ENCODE measurements at regions not wholly inside any gene's neighbourhood (a gene's known extent, or its start where the extent isn't known, plus 50 kb on each side); places are given as distances from the start of the nearest gene placed in this dataset.

DNA sequence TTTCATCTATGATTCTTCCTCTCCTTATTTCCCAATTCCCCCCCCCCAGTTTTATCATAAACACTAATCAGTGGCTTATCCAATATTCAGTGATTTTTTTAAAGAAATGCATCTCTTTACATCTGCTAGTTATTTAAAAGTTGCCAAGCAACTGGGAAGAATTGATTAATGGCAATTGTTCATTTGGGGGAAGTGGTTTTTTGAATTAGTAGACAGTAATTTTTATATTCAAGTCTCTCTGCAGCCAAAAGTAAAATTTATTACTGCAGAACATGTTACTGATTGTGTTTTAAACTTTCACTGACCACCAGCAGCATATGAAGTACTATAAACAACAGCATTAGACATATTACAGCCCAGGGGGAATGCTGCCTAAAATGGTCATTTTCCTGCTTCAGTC lies 308.8 kb upstream of the NREP start:
- no peak overlapping the region for H3K27ac ChIP-seq
- H3K27me3 ChIP-seq = no peaks in the 10 kb centered on the region
- no peak overlapping the region for H3K4me3 ChIP-seq
- intact Hi-C loops (cut with DNase I; ENCODE audit: low total_unique reads) = no loop called here
- H3K36me3 ChIP-seq = no peaks in the 10 kb centered on the region
- TF ChIP-seq, protein P1, sequence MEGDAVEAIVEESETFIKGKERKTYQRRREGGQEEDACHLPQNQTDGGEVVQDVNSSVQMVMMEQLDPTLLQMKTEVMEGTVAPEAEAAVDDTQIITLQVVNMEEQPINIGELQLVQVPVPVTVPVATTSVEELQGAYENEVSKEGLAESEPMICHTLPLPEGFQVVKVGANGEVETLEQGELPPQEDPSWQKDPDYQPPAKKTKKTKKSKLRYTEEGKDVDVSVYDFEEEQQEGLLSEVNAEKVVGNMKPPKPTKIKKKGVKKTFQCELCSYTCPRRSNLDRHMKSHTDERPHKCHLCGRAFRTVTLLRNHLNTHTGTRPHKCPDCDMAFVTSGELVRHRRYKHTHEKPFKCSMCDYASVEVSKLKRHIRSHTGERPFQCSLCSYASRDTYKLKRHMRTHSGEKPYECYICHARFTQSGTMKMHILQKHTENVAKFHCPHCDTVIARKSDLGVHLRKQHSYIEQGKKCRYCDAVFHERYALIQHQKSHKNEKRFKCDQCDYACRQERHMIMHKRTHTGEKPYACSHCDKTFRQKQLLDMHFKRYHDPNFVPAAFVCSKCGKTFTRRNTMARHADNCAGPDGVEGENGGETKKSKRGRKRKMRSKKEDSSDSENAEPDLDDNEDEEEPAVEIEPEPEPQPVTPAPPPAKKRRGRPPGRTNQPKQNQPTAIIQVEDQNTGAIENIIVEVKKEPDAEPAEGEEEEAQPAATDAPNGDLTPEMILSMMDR (IDR thresholded peaks at IDR 0.05) = no peak
- no peak for DNase-seq
- no peaks in the 10 kb centered on the region for H3K4me1 ChIP-seq
- no peaks in the 10 kb centered on the region for H3K9me3 ChIP-seq

DNA sequence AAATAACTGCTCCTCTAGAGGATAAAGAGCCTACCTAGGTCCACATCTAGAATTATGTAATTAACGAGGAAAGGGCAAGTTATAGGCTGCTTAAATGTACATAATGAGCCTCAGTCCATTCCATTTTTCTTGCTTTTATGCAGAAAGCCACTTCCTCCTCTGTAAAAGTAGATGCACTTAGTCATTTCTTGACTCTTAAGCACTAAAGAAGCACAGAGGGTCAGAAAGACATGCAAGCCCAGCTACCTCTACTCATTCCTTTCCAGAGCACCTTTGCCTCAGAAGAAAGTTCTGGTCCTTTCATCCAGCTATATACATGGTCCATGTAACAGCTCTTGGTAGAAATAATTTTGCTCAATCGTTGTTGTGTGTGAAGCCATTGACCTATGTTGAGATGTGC lies 308.0 kb upstream of the NREP start:
- DNase-seq = no peak
- H3K4me1 ChIP-seq = no peaks in the 10 kb centered on the region
- intact Hi-C loops (cut with DNase I; ENCODE audit: low total_unique reads) = no loop called here
- H3K27ac ChIP-seq = no peak overlapping the region
- no peaks in the 10 kb centered on the region for H3K27me3 ChIP-seq
- TF ChIP-seq, protein P1 (IDR thresholded peaks at IDR 0.05) = no peak
- H3K36me3 ChIP-seq = no peaks in the 10 kb centered on the region
- no peak overlapping the region for H3K4me3 ChIP-seq
- H3K9me3 ChIP-seq = no peaks in the 10 kb centered on the region

DNA sequence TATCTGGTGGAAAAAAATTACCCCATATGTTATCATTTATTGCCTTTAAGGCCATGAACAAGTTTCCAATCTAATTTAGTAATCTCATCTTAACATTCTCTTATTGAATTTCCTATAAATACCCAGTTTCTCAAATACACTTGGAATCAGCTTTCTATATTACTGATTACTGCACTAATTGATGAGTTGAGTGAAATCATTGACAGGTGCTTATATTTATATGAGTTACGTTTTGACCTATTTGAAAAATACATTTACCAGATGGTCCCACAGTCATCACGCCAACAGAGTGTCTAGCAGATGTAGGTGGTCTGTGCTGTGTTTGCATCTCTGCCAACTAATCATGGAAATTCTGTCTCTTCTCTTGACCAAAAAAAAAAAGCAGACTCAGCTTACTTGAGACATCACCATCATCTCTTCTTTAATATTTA lies 307.3 kb upstream of the NREP start:
- Histone ChIP-seq H3K27me3 (no peaks in the 10 kb centered on the region), H3K27ac (no peak overlapping the region), H3K9me3 (no peaks in the 10 kb centered on the region), H3K36me3 (no peaks in the 10 kb centered on the region), H3K4me3 (no peak overlapping the region), H3K4me1 (no peaks in the 10 kb centered on the region)
- intact Hi-C loops (cut with DNase I; ENCODE audit: low total_unique reads) = no loop called here
- TF ChIP-seq, protein P1 (IDR thresholded peaks at IDR 0.05) = no peak
- no peak for DNase-seq

DNA sequence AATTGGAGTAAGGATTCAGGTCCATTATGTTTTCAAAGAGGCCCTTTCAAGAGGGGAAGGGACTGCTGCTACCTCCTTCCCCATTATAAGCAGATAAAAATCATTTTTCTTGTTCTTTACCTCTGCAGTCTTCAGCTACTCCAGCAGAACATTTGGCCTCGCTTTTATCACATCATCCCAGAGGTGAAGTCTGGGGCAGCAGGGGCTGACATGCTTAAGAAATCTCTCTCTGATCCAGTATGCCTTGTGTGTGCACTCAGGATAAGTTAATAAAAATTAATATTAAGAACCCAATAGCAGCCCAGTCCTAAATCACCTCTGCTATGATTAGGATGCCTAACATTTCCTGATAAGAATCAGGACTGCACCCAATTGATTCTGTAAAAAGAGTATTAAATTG lies 306.9 kb upstream of the NREP start:
- no peaks in the 10 kb centered on the region for H3K4me1 ChIP-seq
- no peaks in the 10 kb centered on the region for H3K27me3 ChIP-seq
- intact Hi-C loops (cut with DNase I; ENCODE audit: low total_unique reads) = no loop called here
- no peak overlapping the region for H3K4me3 ChIP-seq
- no peaks in the 10 kb centered on the region for H3K9me3 ChIP-seq
- DNase-seq = no peak
- H3K36me3 ChIP-seq = no peaks in the 10 kb centered on the region
- TF ChIP-seq, protein P1 (IDR thresholded peaks at IDR 0.05) = no peak
- no peak overlapping the region for H3K27ac ChIP-seq

DNA sequence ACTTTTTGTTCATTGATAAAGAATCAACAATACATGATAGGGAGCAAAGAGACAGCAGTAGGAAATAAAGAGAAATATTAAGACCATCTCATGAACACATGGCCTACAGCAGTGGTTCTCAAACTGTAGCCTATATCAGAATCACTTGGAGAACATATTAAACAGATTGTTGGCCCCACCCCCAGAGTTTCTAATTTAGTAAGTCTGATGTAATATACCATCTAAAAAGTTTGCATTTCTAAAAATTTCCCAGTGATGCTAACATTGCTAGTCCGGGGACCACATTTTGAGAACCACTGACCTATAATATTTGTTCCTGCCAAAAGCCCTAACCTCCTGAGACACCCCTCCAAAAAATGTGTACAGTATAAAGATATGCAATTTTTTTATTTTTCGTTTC lies 306.2 kb upstream of the NREP start:
- TF ChIP-seq, protein P1 (IDR thresholded peaks at IDR 0.05) = no peak
- DNase-seq = no peak
- Histone ChIP-seq H3K9me3 (no peaks in the 10 kb centered on the region), H3K36me3 (no peaks in the 10 kb centered on the region), H3K27ac (no peak overlapping the region), H3K27me3 (no peaks in the 10 kb centered on the region), H3K4me3 (no peak overlapping the region), H3K4me1 (no peaks in the 10 kb centered on the region)
- intact Hi-C loops (cut with DNase I; ENCODE audit: low total_unique reads) = no loop called here

DNA sequence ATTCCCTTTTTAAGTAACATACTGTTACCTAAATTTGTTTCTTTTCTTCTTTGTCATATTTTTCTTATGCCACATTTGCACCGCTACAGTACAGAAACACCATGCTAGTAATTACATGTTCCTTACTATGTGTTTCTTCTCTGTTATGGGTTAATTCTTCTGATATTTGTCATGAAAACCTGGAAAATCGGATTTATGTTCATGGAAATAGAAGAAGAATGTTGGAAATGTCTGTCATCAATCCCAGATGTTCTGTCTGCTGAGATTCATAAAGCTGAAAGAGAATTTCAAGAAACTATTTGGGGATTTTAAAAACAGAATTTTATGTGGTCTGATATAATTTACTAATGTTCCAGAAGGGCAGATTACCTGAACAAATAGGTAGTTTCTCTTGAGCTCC lies 305.2 kb upstream of the NREP start:
- DNase-seq = no peak
- H3K27me3 ChIP-seq = no peaks in the 10 kb centered on the region
- intact Hi-C loops (cut with DNase I; ENCODE audit: low total_unique reads) = no loop called here
- no peak overlapping the region for H3K27ac ChIP-seq
- TF ChIP-seq, protein P1 (IDR thresholded peaks at IDR 0.05) = no peak
- no peak overlapping the region for H3K4me3 ChIP-seq
- no peaks in the 10 kb centered on the region for H3K9me3 ChIP-seq
- no peaks in the 10 kb centered on the region for H3K36me3 ChIP-seq
- no peaks in the 10 kb centered on the region for H3K4me1 ChIP-seq
